Right lobe of liver (tissue), 6 donors: ENCODE measurements at regions not wholly inside any gene's neighbourhood (a gene's known extent, or its start where the extent isn't known, plus 50 kb on each side); places are given as distances from the start of the nearest gene placed in this dataset.

Experiments
- ATAC-seq, 4 donors: fragments of 200-7000 bp; cut with Tn5 transposase; one replicate each; pipeline ENCODE4 v1.9.1; 2020; ENCODE audit warnings: mild to moderate bottlenecking in 4 of 4, moderate library complexity in 4 of 4
- DNase-seq, 3 donors: peaks; one replicate each; pipeline ENCODE4 v3.0.0-alpha.2; 2020
- H3K27ac ChIP-seq, 3 donors: fragments of 200-600 bp; one replicate each; pipeline ENCODE4 v1.8.0; 2022
- H3K27me3 ChIP-seq, 2 donors: fragments of 200-600 bp; one replicate each; pipeline ENCODE4 v1.8.0; 2022
- H3K36me3 ChIP-seq, 4 donors: fragments of 200-600 bp; sonication (generic) in 1 of 4; one replicate each; pipeline versions ENCODE4 v1.5.1 to v1.8.0; 2017 to 2022; ENCODE audit warnings: control low read depth in 1 of 4
- H3K4me1 ChIP-seq, 4 donors: fragments of 200-600 bp; sonication (generic) in 1 of 4; one replicate each; pipeline versions ENCODE4 v1.5.1 to v1.8.0; 2017 to 2022; ENCODE audit warnings: control low read depth in 1 of 4
- H3K4me3 ChIP-seq, 3 donors: fragments of 200-600 bp; one replicate each; pipeline ENCODE4 v1.8.0; 2022
- H3K9me3 ChIP-seq, 4 donors: fragments of 200-600 bp; sonication (generic) in 1 of 4; one replicate each; pipeline versions ENCODE4 v1.5.1 to v1.8.0; 2017 to 2022; ENCODE audit warnings: control low read depth in 1 of 4
- POLR2A ChIP-seq: fragments of 450-650 bp; IDR thresholded peaks from one replicate; pipeline ENCODE4 v1.6.1; 2017; ENCODE audit warnings: antibody characterized with exemption, mild to moderate bottlenecking
- WGBS: methylation state at CpG from one replicate; pipeline ENCODE4 v1.1.6; 2018; ENCODE audit warnings: low coverage, low lambda C conversion rate; ENCODE audit not compliant: insufficient coverage; ENCODE audit errors: missing lambda C conversion rate; 5-methylcytosine and 5-hydroxymethylcytosine counted together
- intact Hi-C, 2 donors: fragments of 100-400 bp; cut with DNase I; formaldehyde crosslinking; loops; one replicate each; pipeline versions ENCODE4 v1.11.2 to v1.14.1; 2022
- TF ChIP-seq, protein P1 (sequence below), 4 donors: fragments of 200-600 bp in 3 of 4; fragments of 450-650 bp in 1 of 4; IDR thresholded peaks; one replicate each; pipeline versions ENCODE4 v1.5.1 to v1.8.0; 2016 to 2022; ENCODE audit warnings: antibody characterized with exemption in 4 of 4, mild to moderate bottlenecking in 2 of 4
- donor health status: DM: no; HTN: yes; CAD: no.
- donor health status: DM: no; HTN: no; CAD: no.
- donor health status: DM: no; HTN: no; CAD: no.
- donor health status: DM: no; HTN: yes; CAD: no.
- donor health status: DM: no; HTN: yes; CAD: no.

DNA sequence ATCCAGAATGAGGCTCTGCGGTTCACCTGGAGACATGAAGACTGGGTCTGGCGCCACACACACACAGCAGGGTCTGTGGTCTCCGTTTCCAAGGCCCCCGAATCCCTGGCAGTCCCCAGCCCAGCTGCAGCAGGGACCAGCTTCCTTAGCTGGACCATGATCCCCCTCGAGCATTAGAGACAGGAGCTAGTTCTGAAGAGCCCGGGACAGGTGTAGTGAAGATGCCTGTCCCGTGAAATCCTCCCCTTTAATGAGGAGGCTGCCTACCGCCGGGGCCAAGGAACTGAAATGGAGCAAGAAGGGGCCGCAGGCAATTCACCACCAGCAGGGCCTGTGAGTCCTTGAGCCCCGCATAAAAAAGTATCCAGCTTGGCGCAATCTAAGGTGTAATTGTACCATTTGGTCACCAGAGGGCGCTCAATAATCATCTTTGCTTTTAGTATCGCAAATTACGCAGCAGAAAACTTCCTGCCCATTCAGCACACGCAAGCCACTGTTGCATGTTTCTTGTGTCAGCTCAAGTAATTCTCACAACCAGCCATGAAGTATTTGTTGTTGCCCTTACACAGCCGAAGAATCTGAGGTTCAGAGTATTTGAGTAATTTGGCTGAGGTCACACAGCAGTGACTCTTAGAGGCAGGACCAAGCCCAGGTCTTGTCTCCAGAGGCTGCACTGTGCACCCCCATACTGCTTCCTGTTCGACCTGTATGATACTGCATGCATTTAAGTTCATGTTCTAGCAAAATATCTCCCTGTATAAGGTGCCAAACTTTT, 54.3 kb upstream of the PPP2R5C start:
- no peak overlapping the region for H3K4me3 ChIP-seq
- no peaks in the 10 kb centered on the region for H3K9me3 ChIP-seq
- intact Hi-C loops: loop anchor here in 1 of 2 donors (10.0 kb wide), 1 partner anchor 388 kb away; no protein-coding TSS in a partner anchor
- H3K4me1 ChIP-seq: peaks cover 0 to 15% (median 4%) of the 10 kb centered on the region in 4 donors
- DNase-seq (peak in 1 of 3 donors; percentile 54), ATAC-seq (peak; percentile 71 to 85 (median 83))
- WGBS: 3% methylated on average over 12 of the region's 18 CpGs
- H3K36me3 ChIP-seq: no peaks in the 10 kb centered on the region
- TF ChIP-seq, protein P1, sequence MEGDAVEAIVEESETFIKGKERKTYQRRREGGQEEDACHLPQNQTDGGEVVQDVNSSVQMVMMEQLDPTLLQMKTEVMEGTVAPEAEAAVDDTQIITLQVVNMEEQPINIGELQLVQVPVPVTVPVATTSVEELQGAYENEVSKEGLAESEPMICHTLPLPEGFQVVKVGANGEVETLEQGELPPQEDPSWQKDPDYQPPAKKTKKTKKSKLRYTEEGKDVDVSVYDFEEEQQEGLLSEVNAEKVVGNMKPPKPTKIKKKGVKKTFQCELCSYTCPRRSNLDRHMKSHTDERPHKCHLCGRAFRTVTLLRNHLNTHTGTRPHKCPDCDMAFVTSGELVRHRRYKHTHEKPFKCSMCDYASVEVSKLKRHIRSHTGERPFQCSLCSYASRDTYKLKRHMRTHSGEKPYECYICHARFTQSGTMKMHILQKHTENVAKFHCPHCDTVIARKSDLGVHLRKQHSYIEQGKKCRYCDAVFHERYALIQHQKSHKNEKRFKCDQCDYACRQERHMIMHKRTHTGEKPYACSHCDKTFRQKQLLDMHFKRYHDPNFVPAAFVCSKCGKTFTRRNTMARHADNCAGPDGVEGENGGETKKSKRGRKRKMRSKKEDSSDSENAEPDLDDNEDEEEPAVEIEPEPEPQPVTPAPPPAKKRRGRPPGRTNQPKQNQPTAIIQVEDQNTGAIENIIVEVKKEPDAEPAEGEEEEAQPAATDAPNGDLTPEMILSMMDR (IDR thresholded peaks at IDR 0.05): peak; percentile 79 to 93 (median 83)
- TF ChIP-seq POLR2A: no peak
- no peaks in the 10 kb centered on the region for H3K27me3 ChIP-seq
- peak overlapping the region in 1 of 3 donors; percentile 29 for H3K27ac ChIP-seq

DNA sequence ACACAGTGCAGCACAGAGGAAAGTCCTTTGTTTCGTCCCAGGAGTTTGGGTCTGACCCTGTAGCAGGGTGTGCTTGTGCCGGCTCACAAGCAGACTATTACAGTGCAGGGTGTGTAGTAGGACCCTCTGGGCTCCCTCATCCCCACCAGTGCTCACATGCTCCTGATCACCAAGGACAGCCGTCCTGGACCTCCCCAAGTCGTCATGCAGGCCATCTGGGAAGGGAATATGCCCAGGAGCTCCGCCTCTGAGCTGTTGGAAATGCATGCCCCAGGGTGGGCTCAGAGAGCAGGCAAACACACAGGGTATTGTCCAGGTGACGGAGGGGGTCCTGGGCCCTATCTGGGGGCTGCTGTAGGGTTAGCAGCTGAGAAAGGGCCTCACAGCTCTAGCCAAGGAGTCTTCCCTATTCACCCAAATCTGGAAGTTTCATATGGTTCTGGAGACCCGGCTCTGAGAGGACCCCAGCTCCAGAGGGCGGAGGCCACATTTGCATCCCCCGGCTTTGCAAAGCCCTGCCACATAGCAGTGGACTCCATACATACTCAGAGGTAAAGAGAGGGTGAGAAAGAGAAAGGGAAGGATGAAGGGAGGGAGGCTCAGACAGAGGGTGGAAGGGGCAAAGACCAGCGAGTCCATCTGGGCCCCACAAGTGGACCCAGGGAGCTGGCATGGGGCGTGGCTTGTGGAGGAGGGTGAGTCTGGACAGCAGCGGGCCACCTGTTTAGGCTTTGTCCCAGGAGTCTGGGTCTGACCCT, 53.5 kb upstream of the PPP2R5C start:
- no peaks in the 10 kb centered on the region for H3K36me3 ChIP-seq
- H3K9me3 ChIP-seq: no peaks in the 10 kb centered on the region
- 85% methylated on average over 5 of the region's 12 CpGs for WGBS
- DNase-seq: peak in 1 of 3 donors; percentile 41
- H3K27ac ChIP-seq: no peak overlapping the region
- H3K4me3 ChIP-seq: no peak overlapping the region
- ATAC-seq: no peak
- H3K4me1 ChIP-seq: peaks cover 0 to 15% (median 4%) of the 10 kb centered on the region in 4 donors
- H3K27me3 ChIP-seq: no peaks in the 10 kb centered on the region
- TF ChIP-seq, protein P1 (IDR thresholded peaks at IDR 0.05): no peak
- no peak for TF ChIP-seq POLR2A
- intact Hi-C loops: loop anchor here in 1 of 2 donors (10.0 kb wide), 1 partner anchor 387 kb away; no protein-coding TSS in a partner anchor

- Histone ChIP-seq H3K4me1 (peaks cover 0 to 15% (median 4%) of the 10 kb centered on the region in 4 donors), H3K27ac (no peak overlapping the region), H3K36me3 (no peaks in the 10 kb centered on the region), H3K4me3 (no peak overlapping the region), H3K27me3 (no peaks in the 10 kb centered on the region), H3K9me3 (no peaks in the 10 kb centered on the region)
- intact Hi-C loops: loop anchor here in 1 of 2 donors (10.0 kb wide), 1 partner anchor 386 kb away; no protein-coding TSS in a partner anchor
- DNase-seq: peak in 1 of 3 donors; percentile 42
- 71% methylated on average over 11 of the region's 18 CpGs for WGBS
- no peak for TF ChIP-seq POLR2A
- TF ChIP-seq, protein P1 (IDR thresholded peaks at IDR 0.05): no peak
- ATAC-seq: no peak
These were observed 52.5 kb upstream of the PPP2R5C start for GRCh38 chr14:101708853-101709532.

GRCh38 chr14:101709533-101709881, 52.0 kb upstream of the PPP2R5C start:
- Histone ChIP-seq H3K36me3 (no peaks in the 10 kb centered on the region), H3K27ac (no peak overlapping the region), H3K27me3 (no peaks in the 10 kb centered on the region), H3K9me3 (no peaks in the 10 kb centered on the region), H3K4me3 (no peak overlapping the region), H3K4me1 (peaks cover 0 to 15% (median 4%) of the 10 kb centered on the region in 4 donors)
- WGBS: 81% methylated on average over 11 of the region's 11 CpGs
- intact Hi-C loops: loop anchor here in 1 of 2 donors (10.0 kb wide), 1 partner anchor 385 kb away; no protein-coding TSS in a partner anchor
- TF ChIP-seq, protein P1 (IDR thresholded peaks at IDR 0.05): no peak
- no peak for TF ChIP-seq POLR2A
- ATAC-seq (no peak), DNase-seq (no peak)
